ENCODE measurements at regions not wholly inside any gene's neighbourhood (a gene's known extent, or its start where the extent isn't known, plus 50 kb on each side); places are given as distances from the start of the nearest gene placed in this dataset.

- Histone ChIP-seq H3K4me3 (no peak overlapping the region), H3K27ac (no peak overlapping the region), H3K36me3 (no peaks in the 10 kb centered on the region), H3K4me1 (no peaks in the 10 kb centered on the region), H3K27me3 (no peaks in the 10 kb centered on the region), H3K9me3 (no peaks in the 10 kb centered on the region)
- DNase-seq (ENCODE audit: low spot score) = no peak
- TF ChIP-seq CTCF (IDR thresholded peaks at IDR 0.05) = peak in 1 of 2 donors; percentile 39
Observed at GRCh38 chr2:78861546-78861945, 164.0 kb upstream of the REG3G start.

GRCh38 chr2:78864205-78864604, 161.3 kb upstream of the REG3G start:
- Histone ChIP-seq H3K36me3 (no peaks in the 10 kb centered on the region), H3K27me3 (no peaks in the 10 kb centered on the region), H3K9me3 (no peaks in the 10 kb centered on the region), H3K27ac (no peak overlapping the region), H3K4me1 (no peaks in the 10 kb centered on the region), H3K4me3 (no peak overlapping the region)
- no peak for TF ChIP-seq CTCF (IDR thresholded peaks at IDR 0.05)
- no peak for DNase-seq (ENCODE audit: low spot score)

- DNase-seq (ENCODE audit: low spot score) = no peak
- TF ChIP-seq CTCF (IDR thresholded peaks at IDR 0.05) = no peak
- Histone ChIP-seq H3K9me3 (no peaks in the 10 kb centered on the region), H3K27ac (no peak overlapping the region), H3K4me1 (no peaks in the 10 kb centered on the region), H3K27me3 (no peaks in the 10 kb centered on the region), H3K4me3 (no peak overlapping the region), H3K36me3 (no peaks in the 10 kb centered on the region)
Observed at GRCh38 chr2:78865667-78866066, 159.8 kb upstream of the REG3G start.

- no peak for DNase-seq (ENCODE audit: low spot score)
- TF ChIP-seq CTCF (IDR thresholded peaks at IDR 0.05) = no peak
- Histone ChIP-seq H3K4me3 (no peak overlapping the region), H3K9me3 (no peaks in the 10 kb centered on the region), H3K36me3 (no peaks in the 10 kb centered on the region), H3K4me1 (no peaks in the 10 kb centered on the region), H3K27ac (no peak overlapping the region), H3K27me3 (no peaks in the 10 kb centered on the region)
Observed at GRCh38 chr2:78870343-78870967, 155.0 kb upstream of the REG3G start.

- no peaks in the 10 kb centered on the region for H3K9me3 ChIP-seq
- no peaks in the 10 kb centered on the region for H3K4me1 ChIP-seq
- no peaks in the 10 kb centered on the region for H3K36me3 ChIP-seq
- H3K27ac ChIP-seq = no peak overlapping the region
- H3K27me3 ChIP-seq = no peaks in the 10 kb centered on the region
- DNase-seq (ENCODE audit: low spot score) = no peak
- H3K4me3 ChIP-seq = no peak overlapping the region
- no peak for TF ChIP-seq CTCF (IDR thresholded peaks at IDR 0.05)
Observed at GRCh38 chr2:78873526-78873925, 152.0 kb upstream of the REG3G start.

GRCh38 chr2:78876316-78876688, 149.2 kb upstream of the REG3G start:
- H3K9me3 ChIP-seq = no peaks in the 10 kb centered on the region
- no peak overlapping the region for H3K4me3 ChIP-seq
- TF ChIP-seq CTCF (IDR thresholded peaks at IDR 0.05) = no peak
- no peaks in the 10 kb centered on the region for H3K27me3 ChIP-seq
- H3K27ac ChIP-seq = no peak overlapping the region
- no peaks in the 10 kb centered on the region for H3K4me1 ChIP-seq
- H3K36me3 ChIP-seq = no peaks in the 10 kb centered on the region
- DNase-seq (ENCODE audit: low spot score) = no peak

Data from right atrium auricular region (tissue), 2 donors.